ENCODE measurements at regions not wholly inside any gene's neighbourhood (a gene's known extent, or its start where the extent isn't known, plus 50 kb on each side); places are given as distances from the start of the nearest gene placed in this dataset.

- H3K79me2 ChIP-seq: no peaks in the 10 kb centered on the region
- H3K36me3 ChIP-seq (ENCODE audit: control insufficient read depth, insufficient read depth, low read length): no peaks in the 10 kb centered on the region
- H2AFZ ChIP-seq: no peak overlapping the region
- no peak overlapping the region for H3K27ac ChIP-seq
- no peaks in the 10 kb centered on the region for H3K9me3 ChIP-seq (ENCODE audit: control insufficient read depth, low read length)
- no peaks in the 10 kb centered on the region for H3K4me1 ChIP-seq
- no peak overlapping the region for H3K4me2 ChIP-seq (ENCODE audit: low read length)
- no peak overlapping the region for H3K9ac ChIP-seq
- no peaks in the 10 kb centered on the region for H3K27me3 ChIP-seq (ENCODE audit: control insufficient read depth, insufficient read depth, low read length)
- TF ChIP-seq CTCF (IDR thresholded peaks at IDR 0.05): no peak
- H3K4me3 ChIP-seq (ENCODE audit: low read depth, low read length): no peak overlapping the region
Measured at GRCh38 chr7:80286611-80287010, 152.0 kb downstream of the GNAI1 start.

GRCh38 chr7:80284855-80285254 is 150.2 kb downstream of the GNAI1 start:
- no peak overlapping the region for H3K27ac ChIP-seq
- no peak overlapping the region for H2AFZ ChIP-seq
- no peaks in the 10 kb centered on the region for H3K79me2 ChIP-seq
- H3K9ac ChIP-seq: no peak overlapping the region
- H3K27me3 ChIP-seq (ENCODE audit: control insufficient read depth, insufficient read depth, low read length): no peaks in the 10 kb centered on the region
- H3K4me3 ChIP-seq (ENCODE audit: low read depth, low read length): no peak overlapping the region
- H3K36me3 ChIP-seq (ENCODE audit: control insufficient read depth, insufficient read depth, low read length): no peaks in the 10 kb centered on the region
- TF ChIP-seq CTCF (IDR thresholded peaks at IDR 0.05): no peak
- no peak overlapping the region for H3K4me2 ChIP-seq (ENCODE audit: low read length)
- no peaks in the 10 kb centered on the region for H3K9me3 ChIP-seq (ENCODE audit: control insufficient read depth, low read length)
- no peaks in the 10 kb centered on the region for H3K4me1 ChIP-seq

GRCh38 chr7:80279760-80280159 is 145.1 kb downstream of the GNAI1 start:
- H3K4me2 ChIP-seq (ENCODE audit: low read length): no peak overlapping the region
- H3K27me3 ChIP-seq (ENCODE audit: control insufficient read depth, insufficient read depth, low read length): no peaks in the 10 kb centered on the region
- no peak overlapping the region for H3K27ac ChIP-seq
- no peak overlapping the region for H3K4me3 ChIP-seq (ENCODE audit: low read depth, low read length)
- H3K9me3 ChIP-seq (ENCODE audit: control insufficient read depth, low read length): no peaks in the 10 kb centered on the region
- H2AFZ ChIP-seq: no peak overlapping the region
- H3K36me3 ChIP-seq (ENCODE audit: control insufficient read depth, insufficient read depth, low read length): no peaks in the 10 kb centered on the region
- H3K4me1 ChIP-seq: no peaks in the 10 kb centered on the region
- no peak for TF ChIP-seq CTCF (IDR thresholded peaks at IDR 0.05)
- H3K9ac ChIP-seq: no peak overlapping the region
- H3K79me2 ChIP-seq: no peaks in the 10 kb centered on the region

- H3K9ac ChIP-seq: no peak overlapping the region
- H3K27me3 ChIP-seq (ENCODE audit: control insufficient read depth, insufficient read depth, low read length): no peaks in the 10 kb centered on the region
- no peak overlapping the region for H3K27ac ChIP-seq
- H3K4me3 ChIP-seq (ENCODE audit: low read depth, low read length): no peak overlapping the region
- no peaks in the 10 kb centered on the region for H3K9me3 ChIP-seq (ENCODE audit: control insufficient read depth, low read length)
- H3K4me2 ChIP-seq (ENCODE audit: low read length): no peak overlapping the region
- no peak for TF ChIP-seq CTCF (IDR thresholded peaks at IDR 0.05)
- no peaks in the 10 kb centered on the region for H3K36me3 ChIP-seq (ENCODE audit: control insufficient read depth, insufficient read depth, low read length)
- H2AFZ ChIP-seq: peak overlapping the region; percentile 7
- no peaks in the 10 kb centered on the region for H3K79me2 ChIP-seq
- no peaks in the 10 kb centered on the region for H3K4me1 ChIP-seq
Measured at GRCh38 chr7:80278737-80279136, 144.1 kb downstream of the GNAI1 start.
